ENCODE measurements at regions not wholly inside any gene's neighbourhood (a gene's known extent, or its start where the extent isn't known, plus 50 kb on each side); places are given as distances from the start of the nearest gene placed in this dataset.

- Histone ChIP-seq H2AFZ (ENCODE audit: control insufficient read depth, low read depth, low read length) (no peak overlapping the region), H3K27me3 (replicated peaks in 1 of 2; ENCODE audit: control insufficient read depth in 2 of 2, insufficient read depth in 2 of 2, low read length in 1 of 2) (no peaks in the 10 kb centered on the region), H3K4me3 (no peak overlapping the region), H3K4me1 (ENCODE audit: control insufficient read depth, insufficient read depth, low read length) (no peaks in the 10 kb centered on the region), H3K27ac (ENCODE audit: control insufficient read depth, insufficient read depth) (no peak overlapping the region), H3K9ac (ENCODE audit: control insufficient read depth, insufficient read depth, low read length) (no peak overlapping the region), H3K9me3 (replicated peaks; ENCODE audit: control insufficient read depth, insufficient read depth, low read length) (no peaks in the 10 kb centered on the region), H3K79me2 (ENCODE audit: control insufficient read depth, insufficient read depth, low read length) (no peaks in the 10 kb centered on the region), H3K36me3 (ENCODE audit: control insufficient read depth in 2 of 2, insufficient read depth in 2 of 2, low read length in 1 of 2) (no peaks in the 10 kb centered on the region), H4K20me1 (ENCODE audit: control insufficient read depth, insufficient read depth) (no peaks in the 10 kb centered on the region), H3K4me2 (ENCODE audit: control insufficient read depth, insufficient read depth) (no peak overlapping the region)
- WGBS (ENCODE audit: insufficient coverage, insufficient replicate concordance, low lambda C conversion rate, missing lambda C conversion rate) = 20% methylated on average over 3 of the region's 3 CpGs
- ChIA-PET RAD21 (ENCODE audit: unreplicated experiment) (interaction anchor here (0.6 to 3.1 kb wide), 8 partner anchors 9 to 258 kb away, joined by 3 to 12 read pairs (median 4); no protein-coding TSS in a partner anchor), SMC1A (ENCODE audit: uncharacterized antibody, unreplicated experiment) (interaction anchor here (0.5 to 5.1 kb wide), 22 partner anchors 9 to 512 kb away, joined by 3 to 48 read pairs (median 4); no protein-coding TSS in a partner anchor), POLR2A (interaction anchor here (0.8 to 1.6 kb wide), 2 partner anchors 10 to 26 kb away, joined by 3 to 13 read pairs; no protein-coding TSS in a partner anchor), CTCF (interaction anchor here (0.6 to 2.3 kb wide), 8 partner anchors 8 to 272 kb away, joined by 3 to 9 read pairs (median 6); no protein-coding TSS in a partner anchor)
- peak; percentile 38 for ATAC-seq
- in situ Hi-C loops (cut with MboI) (no loop called here), intact Hi-C loops (cut with micrococcal nuclease; ENCODE audit: unreplicated experiment) (no loop called here)
- no peak for FAIRE-seq
- TF ChIP-seq CREM (IDR thresholded peaks at IDR 0.05; ENCODE audit: low read depth) = no peak
- peak; percentile 31; the same call in 1 of the 2 replicates for TF ChIP-seq JUNB (IDR thresholded peaks at IDR 0.05)
- TF ChIP-seq, protein P1, sequence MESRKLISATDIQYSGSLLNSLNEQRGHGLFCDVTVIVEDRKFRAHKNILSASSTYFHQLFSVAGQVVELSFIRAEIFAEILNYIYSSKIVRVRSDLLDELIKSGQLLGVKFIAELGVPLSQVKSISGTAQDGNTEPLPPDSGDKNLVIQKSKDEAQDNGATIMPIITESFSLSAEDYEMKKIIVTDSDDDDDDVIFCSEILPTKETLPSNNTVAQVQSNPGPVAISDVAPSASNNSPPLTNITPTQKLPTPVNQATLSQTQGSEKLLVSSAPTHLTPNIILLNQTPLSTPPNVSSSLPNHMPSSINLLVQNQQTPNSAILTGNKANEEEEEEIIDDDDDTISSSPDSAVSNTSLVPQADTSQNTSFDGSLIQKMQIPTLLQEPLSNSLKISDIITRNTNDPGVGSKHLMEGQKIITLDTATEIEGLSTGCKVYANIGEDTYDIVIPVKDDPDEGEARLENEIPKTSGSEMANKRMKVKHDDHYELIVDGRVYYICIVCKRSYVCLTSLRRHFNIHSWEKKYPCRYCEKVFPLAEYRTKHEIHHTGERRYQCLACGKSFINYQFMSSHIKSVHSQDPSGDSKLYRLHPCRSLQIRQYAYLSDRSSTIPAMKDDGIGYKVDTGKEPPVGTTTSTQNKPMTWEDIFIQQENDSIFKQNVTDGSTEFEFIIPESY (IDR thresholded peaks at IDR 0.05) = no peak
- TF ChIP-seq ZNF687 (IDR thresholded peaks at IDR 0.05) = no peak
- 0 out of 2 replicates have a peak, but pooled peaks have one; percentile 43 for TF ChIP-seq ZNF217 (IDR thresholded peaks at IDR 0.05)
- TF ChIP-seq, protein P2, sequence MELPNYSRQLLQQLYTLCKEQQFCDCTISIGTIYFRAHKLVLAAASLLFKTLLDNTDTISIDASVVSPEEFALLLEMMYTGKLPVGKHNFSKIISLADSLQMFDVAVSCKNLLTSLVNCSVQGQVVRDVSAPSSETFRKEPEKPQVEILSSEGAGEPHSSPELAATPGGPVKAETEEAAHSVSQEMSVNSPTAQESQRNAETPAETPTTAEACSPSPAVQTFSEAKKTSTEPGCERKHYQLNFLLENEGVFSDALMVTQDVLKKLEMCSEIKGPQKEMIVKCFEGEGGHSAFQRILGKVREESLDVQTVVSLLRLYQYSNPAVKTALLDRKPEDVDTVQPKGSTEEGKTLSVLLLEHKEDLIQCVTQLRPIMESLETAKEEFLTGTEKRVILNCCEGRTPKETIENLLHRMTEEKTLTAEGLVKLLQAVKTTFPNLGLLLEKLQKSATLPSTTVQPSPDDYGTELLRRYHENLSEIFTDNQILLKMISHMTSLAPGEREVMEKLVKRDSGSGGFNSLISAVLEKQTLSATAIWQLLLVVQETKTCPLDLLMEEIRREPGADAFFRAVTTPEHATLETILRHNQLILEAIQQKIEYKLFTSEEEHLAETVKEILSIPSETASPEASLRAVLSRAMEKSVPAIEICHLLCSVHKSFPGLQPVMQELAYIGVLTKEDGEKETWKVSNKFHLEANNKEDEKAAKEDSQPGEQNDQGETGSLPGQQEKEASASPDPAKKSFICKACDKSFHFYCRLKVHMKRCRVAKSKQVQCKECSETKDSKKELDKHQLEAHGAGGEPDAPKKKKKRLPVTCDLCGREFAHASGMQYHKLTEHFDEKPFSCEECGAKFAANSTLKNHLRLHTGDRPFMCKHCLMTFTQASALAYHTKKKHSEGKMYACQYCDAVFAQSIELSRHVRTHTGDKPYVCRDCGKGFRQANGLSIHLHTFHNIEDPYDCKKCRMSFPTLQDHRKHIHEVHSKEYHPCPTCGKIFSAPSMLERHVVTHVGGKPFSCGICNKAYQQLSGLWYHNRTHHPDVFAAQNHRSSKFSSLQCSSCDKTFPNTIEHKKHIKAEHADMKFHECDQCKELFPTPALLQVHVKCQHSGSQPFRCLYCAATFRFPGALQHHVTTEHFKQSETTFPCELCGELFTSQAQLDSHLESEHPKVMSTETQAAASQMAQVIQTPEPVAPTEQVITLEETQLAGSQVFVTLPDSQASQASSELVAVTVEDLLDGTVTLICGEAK (IDR thresholded peaks at IDR 0.05; ENCODE audit: borderline replicate concordance) = peak; percentile 56; the same call in 1 of the 2 replicates
- BruUV-seq (replicated peaks) = no TSS peak
- DNase-seq (ENCODE audit: low read depth, low spot score) = no peak
These were observed 236.3 kb downstream of the NFKBIZ start for GRCh38 chr3:102085431-102086176.
